KBM-7 (cell line): ENCODE measurements at regions not wholly inside any gene's neighbourhood (a gene's known extent, or its start where the extent isn't known, plus 50 kb on each side); places are given as distances from the start of the nearest gene placed in this dataset.

Experiments used
- DNase-seq: peaks from one replicate; pipeline ENCODE4 v3.0.0-alpha.2; 2015
- in situ Hi-C: fragments of 300-500 bp; cut with MboI; formaldehyde crosslinking; loops from 2 replicates; pipeline ENCODE4 v1.14.3; 2020; ENCODE audit warnings: low sequenced_read_pairs, low pct_unique_long_range_greater_than_20kb, mixed read lengths

- in situ Hi-C loops = no loop called here
- DNase-seq = no peak
These were observed 841.2 kb upstream of the ADGRL4 start for GRCh38 chr1:79847700-79848099.

- in situ Hi-C loops = no loop called here
- DNase-seq = no peak
These were observed 839.4 kb upstream of the ADGRL4 start for GRCh38 chr1:79845936-79846335.

- in situ Hi-C loops = no loop called here
- no peak for DNase-seq
These were observed 836.3 kb upstream of the ADGRL4 start for GRCh38 chr1:79842811-79843210.

GRCh38 chr1:79839882-79840281 is 833.4 kb upstream of the ADGRL4 start:
- no peak for DNase-seq
- in situ Hi-C loops = no loop called here

GRCh38 chr1:79827446-79827845 is 820.9 kb upstream of the ADGRL4 start:
- in situ Hi-C loops = no loop called here
- no peak for DNase-seq

- in situ Hi-C loops = no loop called here
- DNase-seq = no peak
These were observed 819.0 kb upstream of the ADGRL4 start for GRCh38 chr1:79825551-79825950.

- no peak for DNase-seq
- in situ Hi-C loops = no loop called here
These were observed 815.5 kb upstream of the ADGRL4 start for GRCh38 chr1:79822053-79822452.

- in situ Hi-C loops = no loop called here
- no peak for DNase-seq
These were observed 812.6 kb upstream of the ADGRL4 start for GRCh38 chr1:79819140-79819539.

GRCh38 chr1:79817031-79817560 is 810.6 kb upstream of the ADGRL4 start:
- in situ Hi-C loops = no loop called here
- DNase-seq = no peak

- in situ Hi-C loops = no loop called here
- DNase-seq = no peak
These were observed 808.6 kb upstream of the ADGRL4 start for GRCh38 chr1:79815115-79815514.

GRCh38 chr1:79811173-79811572 is 804.6 kb upstream of the ADGRL4 start:
- in situ Hi-C loops = no loop called here
- no peak for DNase-seq

GRCh38 chr1:79808816-79809475 is 802.4 kb upstream of the ADGRL4 start:
- in situ Hi-C loops = no loop called here
- DNase-seq = no peak

GRCh38 chr1:79807816-79808215 is 801.3 kb upstream of the ADGRL4 start:
- DNase-seq = no peak
- in situ Hi-C loops = no loop called here

GRCh38 chr1:79797487-79797886 is 791.0 kb upstream of the ADGRL4 start:
- in situ Hi-C loops = no loop called here
- DNase-seq = no peak

GRCh38 chr1:79796434-79796833 is 789.9 kb upstream of the ADGRL4 start:
- DNase-seq = no peak
- in situ Hi-C loops = no loop called here

GRCh38 chr1:79792219-79792930 is 785.8 kb upstream of the ADGRL4 start:
- no peak for DNase-seq
- in situ Hi-C loops = no loop called here

GRCh38 chr1:79791488-79792218 is 785.1 kb upstream of the ADGRL4 start:
- no peak for DNase-seq
- in situ Hi-C loops = no loop called here

GRCh38 chr1:79790950-79791349 is 784.4 kb upstream of the ADGRL4 start:
- in situ Hi-C loops = no loop called here
- no peak for DNase-seq

GRCh38 chr1:79787631-79788030 is 781.1 kb upstream of the ADGRL4 start:
- DNase-seq = no peak
- in situ Hi-C loops = no loop called here

GRCh38 chr1:79785964-79786363 is 779.4 kb upstream of the ADGRL4 start:
- DNase-seq = no peak
- in situ Hi-C loops = no loop called here
